ENCODE measurements at regions not wholly inside any gene's neighbourhood (a gene's known extent, or its start where the extent isn't known, plus 50 kb on each side); places are given as distances from the start of the nearest gene placed in this dataset.

DNA sequence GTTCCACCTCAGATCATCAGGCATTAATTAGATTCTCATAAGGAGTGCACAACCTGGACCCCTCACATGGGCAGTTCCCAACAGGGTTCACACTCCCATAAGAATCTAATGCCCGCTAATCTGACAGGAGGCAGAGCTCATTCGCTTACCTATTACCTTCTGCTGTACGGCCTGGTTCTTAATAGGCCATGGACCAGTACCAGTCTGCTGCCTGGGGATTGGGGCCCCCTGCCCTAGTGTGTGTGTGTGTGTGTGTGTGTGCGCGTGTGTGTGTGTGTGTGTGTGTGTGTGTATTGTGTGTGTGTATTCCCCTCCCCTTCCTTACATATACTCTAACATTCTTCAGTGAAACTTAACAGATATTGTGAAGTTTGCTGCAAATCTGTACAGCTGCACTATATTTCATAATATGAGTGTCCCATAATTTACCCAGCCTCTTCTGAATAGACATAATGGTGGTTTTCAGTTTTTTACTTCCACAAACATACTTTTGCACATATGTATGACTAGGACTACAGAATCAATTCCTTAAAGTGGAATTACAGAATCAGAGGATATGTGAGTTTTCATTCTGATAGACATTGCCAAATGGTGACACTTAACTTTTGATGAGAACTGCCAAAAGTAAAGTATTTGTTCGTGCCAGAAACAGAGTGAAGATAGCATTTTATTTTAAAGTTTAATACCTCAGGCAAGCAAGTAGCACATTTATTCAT lies 205.2 kb upstream of the EEA1 start:
- no peak for DNase-seq (ENCODE audit: low spot score)

DNA sequence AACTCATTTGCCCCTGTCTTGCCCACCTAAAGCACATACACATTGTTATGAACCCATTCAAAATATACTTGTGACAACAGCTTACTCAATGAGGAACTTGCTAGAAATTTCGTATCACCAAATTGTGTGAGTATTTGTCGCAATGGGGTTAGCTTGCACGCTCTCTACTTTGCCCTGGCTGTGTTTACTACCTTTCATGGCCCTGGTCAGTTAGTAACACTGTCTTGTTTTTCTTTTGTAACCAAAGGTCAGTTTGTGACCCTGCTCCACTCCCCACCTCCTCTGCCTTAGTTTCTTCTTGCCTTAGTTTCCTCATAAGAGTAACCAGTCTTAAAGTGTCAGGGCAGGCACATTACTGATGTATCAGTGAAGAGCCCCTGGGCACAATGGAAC lies 205.8 kb upstream of the EEA1 start:
- no peak for DNase-seq (ENCODE audit: low spot score)

- DNase-seq (ENCODE audit: low spot score) = no peak
Measured at GRCh38 chr12:93135286-93136239, 206.5 kb upstream of the EEA1 start.

- no peak for DNase-seq (ENCODE audit: low spot score)
Measured at GRCh38 chr12:93136253-93137055, 207.4 kb upstream of the EEA1 start.

GRCh38 chr12:93137656-93138612 lies 208.8 kb upstream of the EEA1 start:
- no peak for DNase-seq (ENCODE audit: low spot score)

DNA sequence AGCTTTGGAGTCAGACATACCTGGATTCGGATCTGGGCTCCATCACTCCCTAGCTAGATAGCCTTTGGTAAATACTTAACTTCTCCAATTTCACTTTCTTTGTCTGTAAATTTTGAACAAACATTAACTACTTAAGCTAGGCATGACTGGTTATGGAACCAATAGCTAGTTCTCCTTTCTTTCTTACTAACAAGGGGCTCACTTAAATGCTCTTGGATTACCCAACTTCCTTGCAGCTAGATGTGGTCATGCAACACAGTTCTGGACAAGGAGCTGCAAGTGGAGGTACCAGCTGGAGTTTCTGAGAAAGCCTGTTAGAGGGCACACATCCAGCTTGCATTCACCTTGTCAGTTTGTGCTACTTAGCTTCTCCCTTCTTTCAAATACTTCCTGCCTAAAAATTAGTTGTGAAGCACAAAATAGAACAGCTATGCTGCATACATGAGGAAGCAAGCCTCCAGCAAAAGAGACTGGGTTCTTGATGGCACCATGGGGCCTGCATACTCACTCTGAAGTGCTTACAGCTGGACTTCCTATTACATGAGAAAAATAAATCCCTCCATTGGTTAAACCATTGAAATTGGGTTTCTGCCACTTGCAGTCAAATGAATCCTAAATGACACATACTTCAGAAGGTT lies 210.1 kb upstream of the EEA1 start:
- no peak for DNase-seq (ENCODE audit: low spot score)

- DNase-seq (ENCODE audit: low spot score) = no peak
Measured at GRCh38 chr12:93140325-93140724, 211.2 kb upstream of the EEA1 start.

DNA sequence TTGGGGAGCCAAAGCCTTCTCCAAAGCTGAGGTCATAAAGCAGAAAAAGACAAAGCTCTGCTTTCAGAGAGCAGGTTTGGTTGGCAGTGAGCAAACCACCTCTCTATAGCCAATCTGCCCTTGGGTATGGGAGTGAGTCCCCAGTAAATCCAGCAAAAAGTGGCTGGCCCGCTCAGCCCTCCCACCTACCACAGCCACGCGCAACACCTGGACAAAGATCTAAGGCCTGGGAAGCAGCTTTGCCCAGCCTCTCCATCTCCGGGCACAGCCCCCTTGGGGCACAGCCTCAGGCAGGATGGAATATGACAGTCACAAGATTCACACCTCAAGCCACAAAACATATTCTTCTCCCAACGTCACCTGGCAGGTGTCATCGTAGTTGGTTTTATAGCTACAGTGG lies 211.7 kb upstream of the EEA1 start:
- no peak for DNase-seq (ENCODE audit: low spot score)

- no peak for DNase-seq (ENCODE audit: low spot score)
Measured at GRCh38 chr12:93142881-93143280, 213.8 kb upstream of the EEA1 start.

GRCh38 chr12:93144109-93144508 lies 215.0 kb upstream of the EEA1 start:
- DNase-seq (ENCODE audit: low spot score) = no peak

DNA sequence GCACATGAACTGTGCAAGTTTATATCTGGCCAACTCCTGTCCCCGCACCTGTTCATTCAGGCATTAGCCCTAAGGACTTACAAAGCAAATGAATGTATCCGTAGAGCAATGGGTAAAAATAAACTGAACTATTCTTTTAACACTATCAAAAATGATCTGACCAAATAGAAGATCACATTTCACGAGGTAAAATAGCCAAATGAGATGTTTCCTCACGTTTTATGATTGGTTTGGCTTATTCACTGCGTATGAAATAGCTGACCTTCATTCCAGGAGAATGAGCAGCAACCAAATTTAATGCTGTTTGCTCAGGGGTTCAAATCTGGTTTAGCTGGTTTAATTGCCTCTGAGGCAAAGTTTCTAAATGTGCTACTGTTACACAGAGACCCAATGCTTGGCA lies 216.0 kb upstream of the EEA1 start:
- no peak for DNase-seq (ENCODE audit: low spot score)

- no peak for DNase-seq (ENCODE audit: low spot score)
Measured at GRCh38 chr12:93146263-93146939, 217.3 kb upstream of the EEA1 start.

DNA sequence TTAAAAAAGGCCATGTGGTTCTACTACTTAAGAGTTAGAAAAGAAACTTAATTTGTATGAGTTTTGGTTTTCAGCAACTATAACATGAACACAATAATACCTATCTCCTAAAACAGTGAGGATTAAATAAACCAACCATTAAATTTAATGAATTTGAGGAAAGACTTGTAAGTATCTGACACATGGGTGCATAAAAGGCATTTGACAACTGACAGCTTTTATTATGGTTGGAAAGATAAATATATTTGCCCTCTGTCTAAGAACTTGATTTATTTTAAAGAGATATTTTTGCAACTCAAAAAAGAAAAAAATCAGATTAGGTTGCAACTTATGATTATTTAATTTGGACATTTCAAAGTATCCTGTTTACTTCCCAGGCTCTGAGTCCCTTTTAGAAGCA lies 217.9 kb upstream of the EEA1 start:
- no peak for DNase-seq (ENCODE audit: low spot score)

- no peak for DNase-seq (ENCODE audit: low spot score)
Measured at GRCh38 chr12:93148412-93148811, 219.3 kb upstream of the EEA1 start.

DNA sequence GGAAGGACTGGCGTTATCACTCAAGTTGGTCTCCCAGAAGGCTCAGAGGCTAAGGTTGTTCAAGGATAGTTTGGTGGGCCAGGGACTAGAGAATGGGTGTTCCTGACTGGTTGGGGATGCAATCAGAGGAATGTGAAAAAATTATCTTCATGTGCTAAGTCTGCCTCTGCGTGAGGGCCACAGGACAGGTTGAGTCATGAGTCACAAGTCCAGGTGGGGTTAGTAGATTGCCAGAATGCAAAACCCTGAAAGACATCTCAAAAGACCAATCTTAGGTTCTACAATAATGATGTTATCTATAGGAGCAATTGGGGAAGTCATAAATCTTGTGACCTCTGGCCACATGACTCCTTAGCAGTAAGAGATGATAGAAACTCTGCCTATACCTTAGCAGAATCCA lies 220.1 kb upstream of the EEA1 start:
- DNase-seq (ENCODE audit: low spot score) = no peak

DNA sequence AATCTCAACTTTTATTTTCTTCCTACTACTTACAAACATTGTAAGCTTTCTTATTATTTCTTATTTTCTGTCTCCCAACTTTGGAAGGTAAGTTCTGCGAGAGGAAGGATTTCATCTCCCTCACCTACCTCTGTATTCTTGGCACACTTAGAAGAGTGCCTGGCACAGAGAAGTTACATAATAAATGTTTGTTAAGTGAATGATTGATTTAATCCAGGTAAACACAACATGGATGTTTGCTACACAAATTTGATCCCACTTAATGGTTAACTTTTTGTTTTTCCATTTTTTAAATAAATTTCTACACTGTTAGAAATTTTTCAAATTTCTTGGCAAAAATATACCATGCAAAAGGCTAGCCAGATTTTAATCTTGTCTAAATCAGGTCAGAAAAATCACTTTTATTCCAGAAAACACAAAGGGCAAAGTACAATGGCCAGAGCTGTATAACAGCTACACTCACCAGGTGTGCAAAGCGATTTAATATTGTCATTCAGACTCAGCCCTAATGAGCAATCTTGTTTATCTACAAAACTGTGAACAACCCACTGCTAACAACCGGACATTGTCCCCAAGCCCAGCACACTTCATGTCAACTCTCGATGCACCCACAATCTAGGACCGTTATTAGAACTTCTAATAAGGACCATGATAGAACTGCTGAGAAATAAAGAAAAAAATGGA lies 222.1 kb upstream of the EEA1 start:
- DNase-seq (ENCODE audit: low spot score) = no peak

- DNase-seq (ENCODE audit: low spot score) = no peak
Measured at GRCh38 chr12:93152617-93153016, 223.5 kb upstream of the EEA1 start.

- DNase-seq (ENCODE audit: low spot score) = no peak
Measured at GRCh38 chr12:93153321-93153720, 224.2 kb upstream of the EEA1 start.

DNA sequence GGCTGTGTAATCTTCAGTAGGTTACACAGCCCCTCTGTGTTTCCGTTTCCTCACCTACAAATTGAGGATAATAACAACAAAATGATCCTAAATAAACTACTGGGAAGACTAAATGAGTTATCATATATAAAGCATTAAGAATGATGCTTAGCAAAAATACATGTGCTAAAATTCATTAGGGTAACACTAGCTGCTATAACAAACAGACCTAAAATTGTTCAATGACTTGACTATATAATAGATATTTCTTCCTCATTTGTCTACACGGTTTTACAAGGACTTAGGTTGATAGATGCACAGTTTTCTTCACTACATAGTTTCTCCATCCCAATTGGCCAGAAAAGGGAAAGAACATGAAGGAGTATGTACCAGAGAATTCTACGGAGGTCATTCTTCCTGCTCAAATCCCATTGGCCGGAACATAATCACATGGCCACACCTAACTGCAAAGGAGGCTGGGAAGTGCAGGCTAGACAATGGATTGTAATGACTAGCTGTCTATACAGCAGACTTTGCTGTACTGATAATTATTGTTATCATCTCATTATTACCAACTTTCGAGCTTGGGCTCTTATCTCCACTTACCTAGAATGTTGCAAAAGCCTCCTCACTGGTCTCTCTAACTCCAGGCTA lies 223.5 kb upstream of the NUDT4 start:
- no peak for DNase-seq (ENCODE audit: low spot score)
